Lower leg skin (tissue), 3 donors: ENCODE measurements at regions not wholly inside any gene's neighbourhood (a gene's known extent, or its start where the extent isn't known, plus 50 kb on each side); places are given as distances from the start of the nearest gene placed in this dataset.

Experiments used
- CTCF ChIP-seq, 3 donors: fragments of 450-650 bp; IDR thresholded peaks; one replicate each; pipeline ENCODE4 v1.5.1; 2016; ENCODE audit warnings: antibody characterized with exemption in 3 of 3, mild to moderate bottlenecking in 3 of 3, moderate library complexity in 2 of 3
- POLR2A ChIP-seq, 2 donors: fragments of 450-650 bp; IDR thresholded peaks; one replicate each; pipeline ENCODE4 v1.6.1; 2016 to 2017; ENCODE audit warnings: antibody characterized with exemption in 2 of 2, mild to moderate bottlenecking in 1 of 2, moderate library complexity in 1 of 2

GRCh38 chr14:28196878-28197277, 569.7 kb upstream of the FOXG1 start:
- TF ChIP-seq CTCF (IDR thresholded peaks at IDR 0.05) (no peak), POLR2A (IDR thresholded peaks at IDR 0.05) (no peak)
